ENCODE measurements at regions not wholly inside any gene's neighbourhood (a gene's known extent, or its start where the extent isn't known, plus 50 kb on each side); places are given as distances from the start of the nearest gene placed in this dataset.

- Histone ChIP-seq H3K4me3 (no peak overlapping the region), H3K27ac (no peak overlapping the region), H3K27me3 (replicated peaks; ENCODE audit: insufficient read depth) (no peaks in the 10 kb centered on the region), H3K36me3 (no peaks in the 10 kb centered on the region), H3K4me1 (ENCODE audit: control insufficient read depth in 1 of 2, low read depth in 2 of 2) (peaks cover 0 to 24% of the 10 kb centered on the region in 2 donors), H3K9me3 (no peaks in the 10 kb centered on the region)
- ATAC-seq (ENCODE audit: insufficient number of reproducible peaks, low FRiP score, low read depth) = no peak
- no peak for DNase-seq (ENCODE audit: low spot score)
- TF ChIP-seq, protein P1, sequence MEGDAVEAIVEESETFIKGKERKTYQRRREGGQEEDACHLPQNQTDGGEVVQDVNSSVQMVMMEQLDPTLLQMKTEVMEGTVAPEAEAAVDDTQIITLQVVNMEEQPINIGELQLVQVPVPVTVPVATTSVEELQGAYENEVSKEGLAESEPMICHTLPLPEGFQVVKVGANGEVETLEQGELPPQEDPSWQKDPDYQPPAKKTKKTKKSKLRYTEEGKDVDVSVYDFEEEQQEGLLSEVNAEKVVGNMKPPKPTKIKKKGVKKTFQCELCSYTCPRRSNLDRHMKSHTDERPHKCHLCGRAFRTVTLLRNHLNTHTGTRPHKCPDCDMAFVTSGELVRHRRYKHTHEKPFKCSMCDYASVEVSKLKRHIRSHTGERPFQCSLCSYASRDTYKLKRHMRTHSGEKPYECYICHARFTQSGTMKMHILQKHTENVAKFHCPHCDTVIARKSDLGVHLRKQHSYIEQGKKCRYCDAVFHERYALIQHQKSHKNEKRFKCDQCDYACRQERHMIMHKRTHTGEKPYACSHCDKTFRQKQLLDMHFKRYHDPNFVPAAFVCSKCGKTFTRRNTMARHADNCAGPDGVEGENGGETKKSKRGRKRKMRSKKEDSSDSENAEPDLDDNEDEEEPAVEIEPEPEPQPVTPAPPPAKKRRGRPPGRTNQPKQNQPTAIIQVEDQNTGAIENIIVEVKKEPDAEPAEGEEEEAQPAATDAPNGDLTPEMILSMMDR (IDR thresholded peaks at IDR 0.05) = no peak
Observed at GRCh38 chr6:21713481-21713880, 119.9 kb downstream of the SOX4 start.

DNA sequence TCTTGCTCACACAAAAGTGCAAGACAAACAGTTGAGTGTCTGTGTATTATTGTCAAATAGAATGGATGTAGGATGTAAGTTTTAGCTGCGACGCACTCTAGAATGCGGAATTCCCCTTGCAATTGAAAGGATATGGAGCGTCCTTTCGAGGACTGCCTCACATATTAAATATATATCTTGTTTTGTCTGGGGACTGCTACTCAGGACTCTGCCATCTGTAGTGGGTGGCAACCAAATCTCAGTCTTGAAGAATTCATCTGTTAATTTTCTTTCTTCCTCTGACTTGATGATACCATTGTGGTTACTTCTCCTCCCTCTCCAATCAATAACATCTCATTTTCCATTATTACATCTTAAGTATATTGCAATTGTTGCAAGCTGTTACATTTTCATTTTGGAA is 121.6 kb downstream of the SOX4 start:
- DNase-seq (ENCODE audit: low spot score) (no peak), ATAC-seq (ENCODE audit: insufficient number of reproducible peaks, low FRiP score, low read depth) (no peak)
- peaks cover 0 to 19% of the 10 kb centered on the region in 2 donors for H3K4me1 ChIP-seq (ENCODE audit: control insufficient read depth in 1 of 2, low read depth in 2 of 2)
- no peaks in the 10 kb centered on the region for H3K9me3 ChIP-seq
- no peak overlapping the region for H3K4me3 ChIP-seq
- TF ChIP-seq, protein P1 (IDR thresholded peaks at IDR 0.05) = no peak
- H3K27me3 ChIP-seq (replicated peaks; ENCODE audit: insufficient read depth) = no peaks in the 10 kb centered on the region
- no peaks in the 10 kb centered on the region for H3K36me3 ChIP-seq
- no peak overlapping the region for H3K27ac ChIP-seq

DNA sequence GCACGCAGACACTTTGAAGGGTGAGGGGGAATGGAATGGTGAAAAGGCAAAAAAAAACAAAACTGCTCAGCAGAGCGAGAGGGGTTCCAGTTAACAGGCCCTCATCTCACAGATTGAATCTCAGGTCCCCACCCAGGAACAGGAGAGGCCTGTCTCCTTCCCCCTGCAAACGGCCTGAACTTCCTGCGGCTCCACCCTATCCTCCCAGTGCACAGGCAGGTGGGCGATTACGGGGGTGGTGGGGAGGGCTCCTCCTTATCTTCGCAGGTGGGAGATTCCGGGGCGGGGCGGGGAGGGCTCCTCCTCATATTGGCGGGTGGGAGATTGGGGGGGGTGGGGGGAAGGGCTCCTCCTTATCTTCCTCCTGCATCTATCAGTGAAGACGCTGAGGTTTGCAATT is 129.0 kb downstream of the SOX4 start:
- H3K9me3 ChIP-seq = no peaks in the 10 kb centered on the region
- no peaks in the 10 kb centered on the region for H3K36me3 ChIP-seq
- TF ChIP-seq, protein P1 (IDR thresholded peaks at IDR 0.05) = no peak
- peaks cover 0 to 23% of the 10 kb centered on the region in 2 donors for H3K4me1 ChIP-seq (ENCODE audit: control insufficient read depth in 1 of 2, low read depth in 2 of 2)
- no peak for ATAC-seq (ENCODE audit: insufficient number of reproducible peaks, low FRiP score, low read depth)
- H3K27me3 ChIP-seq (replicated peaks; ENCODE audit: insufficient read depth) = no peaks in the 10 kb centered on the region
- DNase-seq (ENCODE audit: low spot score) = no peak
- H3K4me3 ChIP-seq = no peak overlapping the region
- H3K27ac ChIP-seq = no peak overlapping the region

- Histone ChIP-seq H3K27ac (no peak overlapping the region), H3K4me1 (ENCODE audit: control insufficient read depth in 1 of 2, low read depth in 2 of 2) (peaks cover 0 to 40% of the 10 kb centered on the region in 2 donors), H3K36me3 (no peaks in the 10 kb centered on the region), H3K9me3 (no peaks in the 10 kb centered on the region), H3K4me3 (no peak overlapping the region), H3K27me3 (replicated peaks; ENCODE audit: insufficient read depth) (no peaks in the 10 kb centered on the region)
- no peak for DNase-seq (ENCODE audit: low spot score)
- TF ChIP-seq, protein P1 (IDR thresholded peaks at IDR 0.05) = no peak
- peak; percentile 59 for ATAC-seq (ENCODE audit: insufficient number of reproducible peaks, low FRiP score, low read depth)
Observed at GRCh38 chr6:21726676-21727075, 133.1 kb downstream of the SOX4 start.

DNA sequence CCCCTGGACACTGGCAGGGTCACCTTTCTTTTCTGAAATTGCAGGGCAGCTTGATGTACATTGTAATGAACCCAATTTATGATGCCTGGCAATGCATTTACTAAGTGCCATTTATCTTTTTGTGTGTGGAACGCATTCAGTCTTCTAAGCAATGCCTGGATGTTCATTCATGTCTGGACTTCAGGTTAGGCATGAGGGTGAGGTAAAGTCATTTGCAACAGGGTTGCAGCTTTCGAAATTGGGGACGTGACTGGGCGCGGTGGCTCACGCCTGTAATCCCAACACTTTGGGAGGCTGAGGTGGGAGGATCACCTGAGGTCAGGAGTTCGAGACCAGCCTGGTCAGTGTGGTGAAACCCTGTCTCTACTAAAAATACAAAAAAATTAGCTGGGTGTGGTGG is 134.6 kb downstream of the SOX4 start:
- no peaks in the 10 kb centered on the region for H3K27me3 ChIP-seq (replicated peaks; ENCODE audit: insufficient read depth)
- no peaks in the 10 kb centered on the region for H3K9me3 ChIP-seq
- no peak overlapping the region for H3K27ac ChIP-seq
- no peaks in the 10 kb centered on the region for H3K36me3 ChIP-seq
- no peak for ATAC-seq (ENCODE audit: insufficient number of reproducible peaks, low FRiP score, low read depth)
- peaks cover 5 to 46% of the 10 kb centered on the region in 2 donors for H3K4me1 ChIP-seq (ENCODE audit: control insufficient read depth in 1 of 2, low read depth in 2 of 2)
- TF ChIP-seq, protein P1 (IDR thresholded peaks at IDR 0.05) = no peak
- no peak for DNase-seq (ENCODE audit: low spot score)
- H3K4me3 ChIP-seq = no peak overlapping the region
